Activated CD4-positive, alpha-beta memory T cell treated with anti-CD3 and anti-CD28 coated beads for 36 hours (primary cell): ENCODE measurements at regions not wholly inside any gene's neighbourhood (a gene's known extent, or its start where the extent isn't known, plus 50 kb on each side); places are given as distances from the start of the nearest gene placed in this dataset.
"Not testable (repeated sequence)": the region's sequence is repeated elsewhere in the genome, so short reads cannot be mapped to it uniquely, and the experiment has no call there.

Source experiments
- CTCF ChIA-PET: fragments of 350-600 bp; sonication (Branson Sonifier 250); formaldehyde crosslinking; loops from one replicate; lab custom pipeline; 2021; ENCODE audit warnings: antibody characterized with exemption, inconsistent platforms; lab: Charles Lee
- POLR2A ChIA-PET: fragments of 350-600 bp; sonication (Branson Sonifier 250); formaldehyde crosslinking; loops from one replicate; lab custom pipeline; 2021; ENCODE audit warnings: antibody characterized with exemption; lab: Charles Lee
- DNase-seq: peaks from one replicate; pipeline ENCODE4 v3.0.0-alpha.2; 2020
- H3K27ac Mint-ChIP-seq: one replicate; pipeline ENCODE4 v1.8.0; 2021; ENCODE audit warnings: mixed read lengths
- H3K27me3 Mint-ChIP-seq: one replicate; pipeline ENCODE4 v1.8.0; 2021; ENCODE audit warnings: mixed read lengths
- H3K36me3 Mint-ChIP-seq: one replicate; pipeline ENCODE4 v1.8.0; 2021; ENCODE audit warnings: mixed read lengths
- H3K4me1 Mint-ChIP-seq: one replicate; pipeline ENCODE4 v1.8.0; 2021; ENCODE audit warnings: low read depth, mixed read lengths
- H3K4me3 Mint-ChIP-seq: one replicate; pipeline ENCODE4 v1.8.0; 2021; ENCODE audit warnings: mild to moderate bottlenecking, mixed read lengths
- H3K9me3 Mint-ChIP-seq: one replicate; pipeline ENCODE4 v1.8.0; 2021; ENCODE audit warnings: mixed read lengths
- intact Hi-C: fragments of 100-400 bp; cut with micrococcal nuclease; formaldehyde crosslinking; loops from one replicate; pipeline ENCODE4 v1.15.1; 2023

- intact Hi-C loops = no loop called here
- POLR2A ChIA-PET = no interaction called here
- Mint-ChIP-seq H3K4me1 (no peaks in the 10 kb centered on the region), H3K9me3 (no peaks in the 10 kb centered on the region), H3K4me3 (no peak overlapping the region), H3K36me3 (no peaks in the 10 kb centered on the region), H3K27ac (no peak overlapping the region), H3K27me3 (no peaks in the 10 kb centered on the region)
- no peak for DNase-seq
- CTCF ChIA-PET = no interaction called here
These were observed 761.5 kb downstream of the GATA3 start for GRCh38 chr10:8815969-8816368.

- no peaks in the 10 kb centered on the region for H3K9me3 Mint-ChIP-seq
- no peak overlapping the region for H3K27ac Mint-ChIP-seq
- no peaks in the 10 kb centered on the region for H3K4me1 Mint-ChIP-seq
- no peaks in the 10 kb centered on the region for H3K36me3 Mint-ChIP-seq
- DNase-seq = no peak
- ChIA-PET POLR2A (no interaction called here), CTCF (no interaction called here)
- intact Hi-C loops = no loop called here
- H3K27me3 Mint-ChIP-seq = no peaks in the 10 kb centered on the region
- H3K4me3 Mint-ChIP-seq = no peak overlapping the region
These were observed 762.8 kb downstream of the GATA3 start for GRCh38 chr10:8817299-8817698.

- Mint-ChIP-seq H3K9me3 (no peaks in the 10 kb centered on the region), H3K27me3 (peaks cover 5% of the 10 kb centered on the region), H3K36me3 (no peaks in the 10 kb centered on the region), H3K4me1 (peaks cover 6% of the 10 kb centered on the region), H3K27ac (no peak overlapping the region), H3K4me3 (no peak overlapping the region)
- intact Hi-C loops = no loop called here
- ChIA-PET CTCF (no interaction called here), POLR2A (no interaction called here)
- DNase-seq = no peak
These were observed 771.1 kb downstream of the GATA3 start for GRCh38 chr10:8825611-8826010.

- no peak for DNase-seq
- POLR2A ChIA-PET = no interaction called here
- Mint-ChIP-seq H3K9me3 (no peaks in the 10 kb centered on the region), H3K4me3 (no peak overlapping the region), H3K27ac (no peak overlapping the region), H3K36me3 (no peaks in the 10 kb centered on the region), H3K4me1 (peaks cover 8% of the 10 kb centered on the region), H3K27me3 (peaks cover 5% of the 10 kb centered on the region)
- CTCF ChIA-PET = no interaction called here
- intact Hi-C loops = no loop called here
These were observed 775.1 kb downstream of the GATA3 start for GRCh38 chr10:8829592-8829991.

GRCh38 chr10:8830048-8830447, 775.6 kb downstream of the GATA3 start:
- POLR2A ChIA-PET = no interaction called here
- CTCF ChIA-PET = no interaction called here
- DNase-seq = no peak
- Mint-ChIP-seq H3K9me3 (no peaks in the 10 kb centered on the region), H3K4me3 (no peak overlapping the region), H3K27ac (peak overlapping the region; percentile 20), H3K27me3 (peaks cover 5% of the 10 kb centered on the region), H3K36me3 (no peaks in the 10 kb centered on the region), H3K4me1 (peaks cover 12% of the 10 kb centered on the region)
- intact Hi-C loops = no loop called here

GRCh38 chr10:8830876-8831275, 776.4 kb downstream of the GATA3 start:
- ChIA-PET CTCF (no interaction called here), POLR2A (no interaction called here)
- Mint-ChIP-seq H3K4me1 (peaks cover 15% of the 10 kb centered on the region), H3K4me3 (no peak overlapping the region), H3K27ac (peak overlapping the region; percentile 38), H3K36me3 (no peaks in the 10 kb centered on the region), H3K9me3 (no peaks in the 10 kb centered on the region), H3K27me3 (peaks cover under 1% of the 10 kb centered on the region)
- intact Hi-C loops = no loop called here
- DNase-seq = no peak

- Mint-ChIP-seq H3K9me3 (peaks cover 4% of the 10 kb centered on the region), H3K27me3 (peaks cover 1% of the 10 kb centered on the region), H3K4me1 (peaks cover 9% of the 10 kb centered on the region), H3K27ac (no peak overlapping the region), H3K36me3 (no peaks in the 10 kb centered on the region), H3K4me3 (no peak overlapping the region)
- intact Hi-C loops = no loop called here
- POLR2A ChIA-PET = no interaction called here
- no peak for DNase-seq
- CTCF ChIA-PET = interaction anchor here (0.9 kb wide), 1 partner anchor 373 kb away, joined by 4 read pairs; no protein-coding TSS in a partner anchor
These were observed 781.1 kb downstream of the GATA3 start for GRCh38 chr10:8835453-8836167.

- POLR2A ChIA-PET = no interaction called here
- intact Hi-C loops = no loop called here
- Mint-ChIP-seq H3K4me3 (no peak overlapping the region), H3K9me3 (peaks cover 18% of the 10 kb centered on the region), H3K36me3 (peaks cover 7% of the 10 kb centered on the region), H3K27ac (no peak overlapping the region), H3K4me1 (no peaks in the 10 kb centered on the region), H3K27me3 (peaks cover 3% of the 10 kb centered on the region)
- DNase-seq = no peak
- CTCF ChIA-PET = no interaction called here
These were observed 785.9 kb downstream of the GATA3 start for GRCh38 chr10:8840356-8840755.

- Mint-ChIP-seq H3K4me1 (no peaks in the 10 kb centered on the region), H3K9me3 (peaks cover 14% of the 10 kb centered on the region), H3K27ac (no peak overlapping the region), H3K27me3 (peaks cover 8% of the 10 kb centered on the region), H3K4me3 (no peak overlapping the region), H3K36me3 (peaks cover 7% of the 10 kb centered on the region)
- ChIA-PET POLR2A (no interaction called here), CTCF (interaction anchor here (0.5 kb wide), 1 partner anchor 135 kb away, joined by 3 read pairs; no protein-coding TSS in a partner anchor)
- intact Hi-C loops = no loop called here
- no peak for DNase-seq
These were observed 789.7 kb downstream of the GATA3 start for GRCh38 chr10:8844141-8844540.

- no peaks in the 10 kb centered on the region for H3K36me3 Mint-ChIP-seq
- intact Hi-C loops = no loop called here
- no peak for DNase-seq
- H3K27ac Mint-ChIP-seq = no peak overlapping the region
- CTCF ChIA-PET = no interaction called here
- peaks cover 6% of the 10 kb centered on the region for H3K4me1 Mint-ChIP-seq
- no peak overlapping the region for H3K4me3 Mint-ChIP-seq
- peaks cover 10% of the 10 kb centered on the region for H3K27me3 Mint-ChIP-seq
- H3K9me3 Mint-ChIP-seq = no peaks in the 10 kb centered on the region
- POLR2A ChIA-PET = no interaction called here
These were observed 798.1 kb downstream of the GATA3 start for GRCh38 chr10:8852546-8852945.

GRCh38 chr10:8853048-8853447, 798.6 kb downstream of the GATA3 start:
- ChIA-PET CTCF (no interaction called here), POLR2A (no interaction called here)
- no peak overlapping the region for H3K27ac Mint-ChIP-seq
- H3K27me3 Mint-ChIP-seq = peaks cover 10% of the 10 kb centered on the region
- no peaks in the 10 kb centered on the region for H3K36me3 Mint-ChIP-seq
- intact Hi-C loops = no loop called here
- H3K9me3 Mint-ChIP-seq = no peaks in the 10 kb centered on the region
- peaks cover 10% of the 10 kb centered on the region for H3K4me1 Mint-ChIP-seq
- no peak overlapping the region for H3K4me3 Mint-ChIP-seq
- DNase-seq = no peak

GRCh38 chr10:8868924-8869323, 814.4 kb downstream of the GATA3 start:
- POLR2A ChIA-PET, H3K36me3 Mint-ChIP-seq, H3K27ac Mint-ChIP-seq, H3K4me1 Mint-ChIP-seq, CTCF ChIA-PET, H3K4me3 Mint-ChIP-seq, intact Hi-C loops, H3K9me3 Mint-ChIP-seq, DNase-seq, H3K27me3 Mint-ChIP-seq: not testable (repeated sequence)

GRCh38 chr10:8873310-8873709, 818.8 kb downstream of the GATA3 start:
- Mint-ChIP-seq H3K36me3 (no peaks in the 10 kb centered on the region), H3K9me3 (no peaks in the 10 kb centered on the region), H3K4me3 (no peak overlapping the region), H3K4me1 (peaks cover 4% of the 10 kb centered on the region), H3K27ac (no peak overlapping the region), H3K27me3 (peaks cover 1% of the 10 kb centered on the region)
- DNase-seq = no peak
- intact Hi-C loops = no loop called here
- POLR2A ChIA-PET = no interaction called here
- CTCF ChIA-PET = no interaction called here
